GM21619 (cell line): ENCODE measurements at regions not wholly inside any gene's neighbourhood (a gene's known extent, or its start where the extent isn't known, plus 50 kb on each side); places are given as distances from the start of the nearest gene placed in this dataset.

Experiments used
- ATAC-seq: cut with Tn5 transposase; IDR thresholded peaks from one replicate; pipeline ENCODE4 v1.9.1; 2021; ENCODE audit not compliant: unreplicated experiment

GRCh38 chrX:121102101-121102500 is 54.7 kb downstream of the GLUD2 start:
- no peak for ATAC-seq

GRCh38 chrX:121103381-121103780 is 56.0 kb downstream of the GLUD2 start:
- ATAC-seq: no peak

DNA sequence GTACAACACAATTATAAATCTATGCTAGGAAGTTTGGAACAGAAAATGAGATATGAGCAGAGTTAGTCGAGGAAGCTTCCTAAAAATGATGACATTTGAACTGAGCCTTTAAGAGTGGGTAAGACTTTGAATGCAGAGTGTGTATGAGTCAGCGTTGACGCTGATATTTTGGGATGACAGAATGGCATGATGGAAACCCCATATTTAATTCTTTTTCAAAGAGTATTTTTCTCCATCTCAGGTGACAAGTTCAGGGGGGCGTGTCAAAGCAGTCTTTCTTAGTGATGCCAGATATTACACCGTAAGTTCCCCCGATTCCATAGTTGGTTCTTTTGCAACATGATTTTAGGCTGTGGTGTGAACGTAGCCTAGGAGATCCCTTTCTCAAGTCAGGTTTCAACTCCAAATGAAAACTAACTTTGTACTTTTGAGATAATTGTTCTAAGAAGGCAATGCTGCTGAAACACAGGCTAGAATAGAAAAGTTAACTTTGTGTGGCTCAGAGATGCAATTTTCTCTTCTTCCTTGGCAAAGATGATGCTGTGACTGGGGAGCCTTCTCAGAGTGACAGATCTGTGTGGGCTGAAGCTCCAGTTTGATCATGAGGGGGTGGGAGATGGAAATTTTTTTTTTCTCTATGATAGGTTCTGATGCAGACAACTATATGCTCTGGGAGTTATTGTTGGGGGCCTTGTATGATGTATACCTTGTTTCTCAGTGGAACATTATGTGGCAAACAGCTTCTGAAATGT is 59.2 kb downstream of the GLUD2 start:
- no peak for ATAC-seq

DNA sequence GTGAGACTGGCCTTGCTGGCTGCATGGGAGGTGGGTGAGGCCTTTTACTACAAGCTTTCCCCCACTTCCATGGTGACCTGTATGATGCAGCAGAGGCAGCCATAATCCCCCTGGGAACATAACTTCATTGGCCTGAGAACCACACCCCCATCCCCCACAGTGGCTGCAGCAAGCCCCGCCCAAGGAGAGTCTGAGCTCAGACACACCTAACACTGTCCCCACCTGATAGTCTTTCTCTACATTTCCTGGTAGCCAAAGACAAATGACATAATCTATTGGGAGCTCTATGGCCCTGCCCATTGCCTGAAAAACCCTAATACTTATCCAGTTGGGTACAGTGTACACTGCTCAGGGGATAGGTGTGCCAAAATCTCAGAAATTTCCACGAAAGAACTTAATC is 62.6 kb downstream of the GLUD2 start:
- ATAC-seq: no peak

DNA sequence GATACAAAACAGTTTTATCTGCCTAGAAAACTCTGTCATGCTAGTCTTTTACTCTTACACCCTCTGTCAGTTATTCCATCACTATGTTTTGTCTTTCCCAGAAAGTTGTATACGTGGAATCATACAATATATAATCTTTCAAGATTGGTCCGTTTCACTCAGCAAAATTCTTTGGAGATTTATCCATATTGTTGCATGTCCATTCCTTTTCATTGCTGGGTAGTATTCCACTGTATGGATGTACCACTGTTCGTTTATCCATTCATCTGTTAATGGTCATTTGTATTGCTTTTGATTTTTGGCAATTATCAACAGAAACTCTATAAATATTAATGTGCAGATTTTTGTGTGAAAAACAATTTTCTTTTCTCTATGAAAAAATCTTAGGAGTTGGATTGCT is 63.1 kb downstream of the GLUD2 start:
- ATAC-seq: no peak

DNA sequence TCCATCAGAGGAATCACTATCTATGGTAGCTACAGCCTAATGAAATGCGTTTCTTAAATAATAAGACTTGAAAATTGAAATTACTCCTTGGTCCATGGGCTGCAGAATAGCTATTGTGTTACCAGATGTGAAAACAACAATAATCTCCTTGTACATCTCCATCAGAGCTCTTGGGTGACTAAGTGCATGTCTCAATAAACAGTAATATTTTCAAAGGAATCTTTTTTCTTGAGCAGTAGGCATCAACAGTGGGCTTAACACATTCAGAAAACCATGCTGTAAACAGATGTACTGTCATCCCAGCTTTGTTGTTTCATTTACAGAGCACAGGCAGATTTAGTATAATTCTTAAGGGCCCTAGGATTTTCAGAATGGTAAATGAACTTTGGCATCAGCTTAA is 67.3 kb downstream of the GLUD2 start:
- ATAC-seq: no peak

DNA sequence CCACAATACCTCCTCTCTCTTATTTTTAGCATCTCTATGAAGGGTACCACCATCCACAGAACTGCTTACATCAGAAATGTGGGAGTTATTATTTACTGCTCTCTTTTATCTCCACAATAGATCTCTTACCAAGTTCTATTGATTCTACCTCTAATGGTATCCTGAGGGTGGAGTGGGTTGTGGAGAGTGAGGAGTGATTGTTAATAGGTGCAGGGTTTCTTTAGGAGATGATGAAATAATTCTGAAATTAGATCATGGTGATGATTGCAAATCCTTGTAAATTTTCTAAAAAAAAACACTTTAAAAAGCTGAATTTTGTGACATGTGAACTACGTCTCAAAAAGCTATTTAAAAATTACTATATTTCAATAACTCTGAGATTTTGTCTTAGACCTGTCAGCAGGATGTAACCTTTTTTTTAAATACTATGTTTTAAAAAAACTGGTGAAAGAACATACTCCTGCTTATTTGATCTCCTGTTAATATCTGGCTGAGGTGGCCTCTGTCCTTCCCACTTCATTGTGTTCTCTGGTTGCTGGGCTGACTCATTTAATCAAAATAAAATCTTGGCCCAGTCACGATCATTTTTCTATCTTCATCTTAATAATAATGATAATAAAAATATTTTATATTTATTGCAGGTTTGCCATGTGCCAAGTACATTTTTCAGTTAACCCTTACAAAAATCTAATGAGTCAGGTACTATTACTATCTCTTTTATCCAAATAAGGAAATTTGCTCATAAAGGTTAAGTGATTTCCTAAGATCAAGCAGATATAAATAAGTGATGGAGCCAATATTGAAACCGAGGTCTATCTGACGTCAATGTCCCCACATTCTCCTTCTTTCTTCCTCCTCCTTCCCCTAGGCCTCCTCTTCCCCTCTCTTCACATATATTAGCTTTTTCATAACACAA is 73.5 kb downstream of the GLUD2 start:
- ATAC-seq: no peak

- ATAC-seq: no peak
Observed at GRCh38 chrX:121122332-121122731, 74.9 kb downstream of the GLUD2 start.

- no peak for ATAC-seq
Observed at GRCh38 chrX:121128925-121129877, 81.8 kb downstream of the GLUD2 start.

- no peak for ATAC-seq
Observed at GRCh38 chrX:121132675-121133074, 85.3 kb downstream of the GLUD2 start.

DNA sequence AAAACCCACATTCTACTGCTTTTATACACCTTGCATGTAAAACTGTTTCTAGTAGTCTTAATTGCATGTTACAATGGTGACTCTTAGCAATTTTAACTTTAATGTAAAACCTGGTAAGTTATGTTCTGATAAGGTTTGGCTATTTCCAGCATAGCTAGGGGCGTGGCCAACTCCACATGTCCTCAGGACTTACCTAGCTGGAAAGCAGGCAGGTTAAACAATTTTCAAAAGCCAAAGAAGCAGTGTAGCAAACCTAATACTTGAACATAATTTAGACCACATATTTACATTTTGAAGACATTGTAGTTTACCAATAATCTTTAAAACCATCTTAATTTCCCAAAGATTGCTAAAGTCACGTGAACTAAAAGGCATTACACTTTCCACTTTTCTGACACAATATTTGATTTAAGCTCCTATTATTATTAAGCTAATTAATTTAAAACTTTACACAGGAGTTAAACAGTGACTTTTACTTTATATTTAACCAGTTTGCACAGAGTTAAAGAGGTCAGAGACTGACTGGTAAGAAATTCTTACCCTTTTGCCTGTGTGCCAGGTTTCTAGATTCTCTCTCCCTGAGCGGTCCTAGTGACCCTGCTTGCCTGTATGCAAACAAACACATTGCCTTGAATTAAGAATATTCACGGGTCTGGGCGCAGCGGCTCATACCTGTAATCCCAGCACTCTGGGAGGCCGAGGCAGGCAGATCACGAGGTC is 88.2 kb downstream of the GLUD2 start:
- ATAC-seq: no peak

- no peak for ATAC-seq
Observed at GRCh38 chrX:121146059-121146628, 98.7 kb downstream of the GLUD2 start.

GRCh38 chrX:121150217-121150616 is 102.8 kb downstream of the GLUD2 start:
- no peak for ATAC-seq

DNA sequence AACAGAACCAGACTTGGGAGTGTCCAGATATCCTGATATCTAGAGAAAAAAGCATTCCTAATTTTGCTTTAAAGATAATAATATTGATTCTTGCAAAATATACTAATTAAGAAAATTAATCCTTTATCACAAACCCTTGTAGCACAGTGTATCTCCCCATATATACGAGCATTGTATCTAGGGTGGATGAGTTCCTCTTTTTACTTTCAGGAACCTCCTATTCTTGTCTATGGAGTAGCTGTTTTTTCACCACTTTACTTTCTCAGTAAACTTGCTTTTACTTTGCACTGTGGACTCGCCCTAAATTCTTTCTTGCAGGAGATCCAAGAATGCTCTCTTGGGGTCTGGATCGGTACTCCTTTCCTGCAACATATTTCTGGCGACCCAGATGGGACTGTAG is 103.9 kb downstream of the GLUD2 start:
- peak; percentile 66 for ATAC-seq

- ATAC-seq: no peak
Observed at GRCh38 chrX:121154858-121155404, 107.5 kb downstream of the GLUD2 start.

DNA sequence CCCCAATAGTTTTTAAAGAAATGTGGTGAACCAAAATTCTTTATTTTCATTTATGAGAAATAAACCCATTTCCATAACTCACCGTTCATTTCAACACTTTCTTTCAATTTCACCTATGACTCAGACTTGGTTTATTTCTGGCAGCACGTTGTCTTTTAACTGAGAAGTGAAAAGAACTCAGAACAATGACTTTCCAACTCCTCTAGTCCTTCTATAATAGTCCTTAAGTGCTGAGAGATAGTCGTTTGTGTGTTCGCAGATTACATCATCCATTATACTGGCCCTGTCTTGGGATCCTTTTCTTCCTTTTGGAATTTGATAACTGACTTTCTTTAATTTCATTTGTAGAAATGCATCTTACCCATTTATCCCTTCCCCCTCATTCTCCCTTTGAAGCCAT is 113.6 kb downstream of the GLUD2 start:
- peak; percentile 87 for ATAC-seq

DNA sequence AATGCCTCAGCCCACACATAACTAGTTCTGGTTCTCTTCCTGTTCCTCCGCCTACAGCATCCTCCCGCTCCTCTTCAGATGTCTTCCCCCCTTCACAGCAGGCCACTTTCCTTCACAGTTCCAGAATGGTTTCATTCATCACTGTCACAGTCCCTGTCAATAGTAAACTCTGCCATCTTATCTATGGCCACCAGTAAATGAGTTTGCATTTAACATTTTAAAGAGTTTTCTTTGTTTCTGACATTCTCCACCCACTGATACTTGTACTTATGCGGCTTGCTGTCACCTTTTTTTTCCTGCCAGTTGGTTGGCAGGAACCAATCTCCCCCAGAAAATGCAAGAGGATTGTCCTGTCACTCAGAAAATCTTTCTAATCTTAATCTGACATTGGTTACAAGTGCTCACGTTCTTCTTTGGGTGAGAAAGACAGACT is 114.1 kb downstream of the GLUD2 start:
- ATAC-seq: peak; percentile 52

DNA sequence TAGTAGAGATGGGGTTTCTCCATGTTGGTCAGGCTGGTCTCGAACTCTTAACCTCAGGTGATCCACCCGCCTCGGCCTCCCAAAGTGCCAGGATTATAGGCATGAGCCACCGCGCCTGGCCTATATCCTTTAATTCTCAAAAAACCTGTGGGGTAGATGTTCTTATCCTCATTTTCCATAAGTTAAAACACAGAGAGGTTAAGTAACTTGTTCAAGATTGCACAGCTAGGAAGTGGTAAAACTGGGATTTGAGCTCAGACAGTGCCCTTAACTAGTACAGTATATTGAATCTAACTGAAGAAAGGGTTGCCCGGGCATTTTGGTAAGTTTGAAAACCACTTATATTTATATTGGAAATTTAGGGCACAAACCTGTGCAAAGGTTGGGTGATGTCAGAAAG is 116.0 kb downstream of the GLUD2 start:
- ATAC-seq: no peak

DNA sequence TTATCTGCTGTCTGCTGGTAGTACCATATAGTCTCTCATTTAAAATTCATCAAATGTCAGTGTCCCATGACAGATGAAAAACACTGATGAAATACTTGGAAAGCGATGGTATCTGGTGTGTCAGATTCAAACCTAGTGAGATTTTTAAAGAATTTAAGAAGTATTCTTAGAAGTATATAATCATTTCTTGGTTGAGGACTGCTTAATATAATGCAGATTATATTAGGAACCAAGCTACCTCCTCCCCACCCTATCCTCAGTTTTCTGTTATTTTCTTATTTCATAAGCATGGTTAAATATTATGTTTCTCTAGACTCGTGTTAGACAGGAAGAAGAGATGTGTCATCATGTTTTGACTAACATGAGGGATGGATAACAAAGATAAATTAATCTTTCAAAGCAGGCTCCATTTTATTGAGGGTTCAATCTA is 118.5 kb downstream of the GLUD2 start:
- no peak for ATAC-seq
